WTC11 (cell line): ENCODE measurements at regions not wholly inside any gene's neighbourhood (a gene's known extent, or its start where the extent isn't known, plus 50 kb on each side); places are given as distances from the start of the nearest gene placed in this dataset.

Experiments used
- ATF1 ChIP-seq: sonication (generic); formaldehyde crosslinking; IDR thresholded peaks from 2 replicates; pipeline ENCODE4 v1.8.1; 2023; ENCODE audit warnings: mild to moderate bottlenecking, moderate library complexity, missing genetic modification reagents
- TF ChIP-seq, protein P1 (sequence below): fragments of 200-600 bp; IDR thresholded peaks from 2 replicates; pipeline ENCODE4 v1.8.0; 2022; ENCODE audit warnings: antibody characterized with exemption
- TF ChIP-seq, protein P2 (sequence below): sonication (generic); formaldehyde crosslinking; IDR thresholded peaks from 2 replicates; pipeline ENCODE4 v1.8.1; 2023; ENCODE audit warnings: mild to moderate bottlenecking, missing genetic modification reagents

DNA sequence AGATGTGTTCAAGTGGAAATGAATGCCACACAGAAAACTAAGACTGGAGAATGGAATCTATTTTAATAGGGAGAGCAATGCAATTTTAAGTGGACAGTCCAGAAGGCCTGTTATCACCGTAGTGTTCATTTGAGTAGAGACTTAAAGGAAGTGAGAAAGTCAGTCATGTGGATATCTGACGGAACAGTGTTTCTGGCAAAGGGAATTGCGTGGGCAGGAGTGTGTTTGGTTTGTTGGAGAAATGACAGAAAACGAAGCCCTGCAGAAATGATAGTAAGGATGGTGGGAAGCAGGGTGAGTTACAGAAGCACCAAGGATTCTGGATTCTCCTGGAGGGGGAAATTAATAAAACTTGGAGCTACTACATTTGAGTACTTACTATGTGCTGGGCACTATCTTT is 776.6 kb downstream of the MED13L start:
- TF ChIP-seq, protein P1, sequence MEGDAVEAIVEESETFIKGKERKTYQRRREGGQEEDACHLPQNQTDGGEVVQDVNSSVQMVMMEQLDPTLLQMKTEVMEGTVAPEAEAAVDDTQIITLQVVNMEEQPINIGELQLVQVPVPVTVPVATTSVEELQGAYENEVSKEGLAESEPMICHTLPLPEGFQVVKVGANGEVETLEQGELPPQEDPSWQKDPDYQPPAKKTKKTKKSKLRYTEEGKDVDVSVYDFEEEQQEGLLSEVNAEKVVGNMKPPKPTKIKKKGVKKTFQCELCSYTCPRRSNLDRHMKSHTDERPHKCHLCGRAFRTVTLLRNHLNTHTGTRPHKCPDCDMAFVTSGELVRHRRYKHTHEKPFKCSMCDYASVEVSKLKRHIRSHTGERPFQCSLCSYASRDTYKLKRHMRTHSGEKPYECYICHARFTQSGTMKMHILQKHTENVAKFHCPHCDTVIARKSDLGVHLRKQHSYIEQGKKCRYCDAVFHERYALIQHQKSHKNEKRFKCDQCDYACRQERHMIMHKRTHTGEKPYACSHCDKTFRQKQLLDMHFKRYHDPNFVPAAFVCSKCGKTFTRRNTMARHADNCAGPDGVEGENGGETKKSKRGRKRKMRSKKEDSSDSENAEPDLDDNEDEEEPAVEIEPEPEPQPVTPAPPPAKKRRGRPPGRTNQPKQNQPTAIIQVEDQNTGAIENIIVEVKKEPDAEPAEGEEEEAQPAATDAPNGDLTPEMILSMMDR, result no peak
- TF ChIP-seq ATF1 (CRISPR knock-in tag), result no peak
- TF ChIP-seq, protein P2, sequence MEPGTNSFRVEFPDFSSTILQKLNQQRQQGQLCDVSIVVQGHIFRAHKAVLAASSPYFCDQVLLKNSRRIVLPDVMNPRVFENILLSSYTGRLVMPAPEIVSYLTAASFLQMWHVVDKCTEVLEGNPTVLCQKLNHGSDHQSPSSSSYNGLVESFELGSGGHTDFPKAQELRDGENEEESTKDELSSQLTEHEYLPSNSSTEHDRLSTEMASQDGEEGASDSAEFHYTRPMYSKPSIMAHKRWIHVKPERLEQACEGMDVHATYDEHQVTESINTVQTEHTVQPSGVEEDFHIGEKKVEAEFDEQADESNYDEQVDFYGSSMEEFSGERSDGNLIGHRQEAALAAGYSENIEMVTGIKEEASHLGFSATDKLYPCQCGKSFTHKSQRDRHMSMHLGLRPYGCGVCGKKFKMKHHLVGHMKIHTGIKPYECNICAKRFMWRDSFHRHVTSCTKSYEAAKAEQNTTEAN (CRISPR knock-in tag), result no peak
